HG02943 (cell line): ENCODE measurements at regions not wholly inside any gene's neighbourhood (a gene's known extent, or its start where the extent isn't known, plus 50 kb on each side); places are given as distances from the start of the nearest gene placed in this dataset.
"Not testable (repeated sequence)": the region's sequence is repeated elsewhere in the genome, so short reads cannot be mapped to it uniquely, and the experiment has no call there.

Source experiments
- ATAC-seq: cut with Tn5 transposase; IDR thresholded peaks from one replicate; pipeline ENCODE4 v1.9.1; 2021; ENCODE audit warnings: mild to moderate bottlenecking, low read depth, moderate library complexity; ENCODE audit not compliant: unreplicated experiment

- no peak for ATAC-seq
Observed at GRCh38 chr5:105131045-105131444, 1568.5 kb upstream of the NUDT12 start.

GRCh38 chr5:105101577-105101976 is 1539.0 kb upstream of the NUDT12 start:
- no peak for ATAC-seq

GRCh38 chr5:105088961-105089360 is 1526.4 kb upstream of the NUDT12 start:
- ATAC-seq = no peak

- ATAC-seq = no peak
Observed at GRCh38 chr5:105088102-105088501, 1525.5 kb upstream of the NUDT12 start.

- no peak for ATAC-seq
Observed at GRCh38 chr5:105057893-105058292, 1495.3 kb upstream of the NUDT12 start.

GRCh38 chr5:105057001-105057436 is 1494.4 kb upstream of the NUDT12 start:
- ATAC-seq = no peak

- ATAC-seq = no peak
Observed at GRCh38 chr5:105054406-105054805, 1491.8 kb upstream of the NUDT12 start.

GRCh38 chr5:105042623-105043022 is 1480.0 kb upstream of the NUDT12 start:
- no peak for ATAC-seq

GRCh38 chr5:105036814-105037213 is 1474.2 kb upstream of the NUDT12 start:
- ATAC-seq = not testable (repeated sequence)

GRCh38 chr5:105034401-105034763 is 1471.8 kb upstream of the NUDT12 start:
- no peak for ATAC-seq

GRCh38 chr5:105033637-105034400 is 1471.2 kb upstream of the NUDT12 start:
- ATAC-seq = no peak

GRCh38 chr5:105032917-105033316 is 1470.3 kb upstream of the NUDT12 start:
- ATAC-seq = no peak

- no peak for ATAC-seq
Observed at GRCh38 chr5:105030153-105030552, 1467.6 kb upstream of the NUDT12 start.

GRCh38 chr5:105015098-105015497 is 1452.5 kb upstream of the NUDT12 start:
- no peak for ATAC-seq

GRCh38 chr5:104998572-104998971 is 1436.0 kb upstream of the NUDT12 start:
- no peak for ATAC-seq

- ATAC-seq = no peak
Observed at GRCh38 chr5:104998169-104998568, 1435.6 kb upstream of the NUDT12 start.

- ATAC-seq = no peak
Observed at GRCh38 chr5:104987074-104987473, 1424.5 kb upstream of the NUDT12 start.

- no peak for ATAC-seq
Observed at GRCh38 chr5:104977529-104977928, 1414.9 kb upstream of the NUDT12 start.

GRCh38 chr5:104967806-104968410 is 1405.3 kb upstream of the NUDT12 start:
- no peak for ATAC-seq

GRCh38 chr5:104965006-104965405 is 1402.4 kb upstream of the NUDT12 start:
- no peak for ATAC-seq

GRCh38 chr5:104955479-104955878 is 1392.9 kb upstream of the NUDT12 start:
- no peak for ATAC-seq

- no peak for ATAC-seq
Observed at GRCh38 chr5:104952876-104953275, 1390.3 kb upstream of the NUDT12 start.
